H9 (cell line): ENCODE measurements at regions not wholly inside any gene's neighbourhood (a gene's known extent, or its start where the extent isn't known, plus 50 kb on each side); places are given as distances from the start of the nearest gene placed in this dataset.

Experiments
- DNase-seq: peaks from one replicate; pipeline ENCODE4 v3.0.0-alpha.2; 2017
- H2AFZ ChIP-seq: one replicate; pipeline ENCODE4 v1.6.1; 2013; ENCODE audit warnings: mild to moderate bottlenecking, low read length, control low read depth, moderate library complexity
- H2AK5ac ChIP-seq: 2 replicates; pipeline ENCODE4 v1.6.1; 2013; ENCODE audit warnings: low read length, control low read depth, mixed read lengths; ENCODE audit not compliant: insufficient read length
- H2BK120ac ChIP-seq: one replicate; pipeline ENCODE4 v1.6.1; 2013; ENCODE audit warnings: low read depth, mild to moderate bottlenecking, low read length, control low read depth, inconsistent platforms; ENCODE audit not compliant: poor library complexity, severe bottlenecking
- H2BK12ac ChIP-seq: 2 replicates; pipeline ENCODE4 v1.6.1; 2013; ENCODE audit warnings: low read length, control low read depth, mixed read lengths, low read depth; ENCODE audit not compliant: insufficient read length
- H2BK15ac ChIP-seq: 2 replicates; pipeline ENCODE4 v1.6.1; 2013; ENCODE audit warnings: low read depth, low read length, control low read depth
- H2BK20ac ChIP-seq: one replicate; pipeline ENCODE4 v1.6.1; 2013; ENCODE audit warnings: low read depth, mild to moderate bottlenecking, low read length, control low read depth, inconsistent platforms; ENCODE audit not compliant: poor library complexity, severe bottlenecking
- H2BK5ac ChIP-seq: 2 replicates; pipeline ENCODE4 v1.6.1; 2013; ENCODE audit warnings: low read length, control low read depth, mixed read lengths; ENCODE audit not compliant: insufficient read length
- H3K14ac ChIP-seq: 2 replicates; pipeline ENCODE4 v1.6.1; 2013; ENCODE audit warnings: low read length, control low read depth; ENCODE audit not compliant: insufficient read depth
- H3K18ac ChIP-seq: 2 replicates; pipeline ENCODE4 v1.6.1; 2013; ENCODE audit warnings: low read depth, mild to moderate bottlenecking, mixed read lengths, low read length, control low read depth; ENCODE audit not compliant: insufficient read length
- H3K23ac ChIP-seq: 2 replicates; pipeline ENCODE4 v1.6.1; 2013; ENCODE audit warnings: low read length, control low read depth, mixed read lengths, low read depth; ENCODE audit not compliant: insufficient read length
- H3K23me2 ChIP-seq: 2 replicates; pipeline ENCODE4 v1.6.1; 2013; ENCODE audit warnings: low read depth, mild to moderate bottlenecking, mixed read lengths, low read length, control low read depth; ENCODE audit not compliant: insufficient read length, poor library complexity, severe bottlenecking
- H3K27ac ChIP-seq: 2 replicates; pipeline ENCODE4 v1.5.1; 2013; ENCODE audit warnings: low read length, control low read depth, mixed read lengths, low read depth; ENCODE audit not compliant: insufficient read length
- H3K27me3 ChIP-seq: 2 replicates; pipeline ENCODE4 v1.6.1; 2013; ENCODE audit warnings: low read length, control low read depth, inconsistent platforms; ENCODE audit not compliant: insufficient read depth
- H3K4ac ChIP-seq: 2 replicates; pipeline ENCODE4 v1.6.1; 2013; ENCODE audit warnings: low read depth, mild to moderate bottlenecking, control low read depth, inconsistent platforms, low read length, moderate library complexity
- H3K4me1 ChIP-seq: 2 replicates; pipeline ENCODE4 v1.6.1; 2013; ENCODE audit warnings: low read length, control low read depth, inconsistent platforms; ENCODE audit not compliant: insufficient read depth
- H3K4me2 ChIP-seq: 2 replicates; pipeline ENCODE4 v1.6.1; 2013; ENCODE audit warnings: low read length, control low read depth, mixed read lengths; ENCODE audit not compliant: insufficient read length, insufficient read depth
- H3K56ac ChIP-seq: 2 replicates; pipeline ENCODE4 v1.6.1; 2013; ENCODE audit warnings: low read depth, mild to moderate bottlenecking, mixed read lengths, low read length, control low read depth; ENCODE audit not compliant: insufficient read length
- H3K79me1 ChIP-seq: 2 replicates; pipeline ENCODE4 v1.6.1; 2013; ENCODE audit warnings: low read depth, mild to moderate bottlenecking, moderate library complexity, low read length, control low read depth, inconsistent platforms; ENCODE audit not compliant: insufficient read depth, poor library complexity, severe bottlenecking
- H3K79me2 ChIP-seq: 2 replicates; pipeline ENCODE4 v1.6.1; 2013; ENCODE audit warnings: low read length, control low read depth, inconsistent platforms; ENCODE audit not compliant: insufficient read depth
- H3K9ac ChIP-seq: 2 replicates; pipeline ENCODE4 v1.6.1; 2013; ENCODE audit warnings: low read length, control low read depth, mixed read lengths; ENCODE audit not compliant: insufficient read length; ENCODE audit errors: extremely low read depth
- H3K9me3 ChIP-seq: one replicate; pipeline ENCODE4 v1.6.1; 2013; ENCODE audit warnings: low read depth, low read length, inconsistent platforms; ENCODE audit not compliant: control insufficient read depth
- H3T11ph ChIP-seq: one replicate; pipeline ENCODE4 v1.6.1; 2013; ENCODE audit warnings: mild to moderate bottlenecking, low read length, control low read depth, inconsistent platforms
- H4K20me1 ChIP-seq: one replicate; pipeline ENCODE4 v1.6.1; 2013; ENCODE audit not compliant: control insufficient read depth, insufficient read length, insufficient read depth
- H4K5ac ChIP-seq: 2 replicates; pipeline ENCODE4 v1.6.1; 2013; ENCODE audit warnings: low read depth, mild to moderate bottlenecking, mixed read lengths, low read length, control low read depth; ENCODE audit not compliant: insufficient read length
- H4K8ac ChIP-seq: replicated peaks from 2 replicates; pipeline ENCODE4 v1.6.1; 2013; ENCODE audit warnings: low read length, control low read depth, mixed read lengths, low read depth; ENCODE audit not compliant: insufficient read length
- H4K91ac ChIP-seq: 2 replicates; pipeline ENCODE4 v1.6.1; 2013; ENCODE audit warnings: low read depth, mild to moderate bottlenecking, moderate library complexity, mixed read lengths, low read length, control low read depth; ENCODE audit not compliant: insufficient read length
- H3K27ac Mint-ChIP-seq, 3 experiments: 2 replicates in 2 of 3; 3 replicates in 1 of 3; pipeline ENCODE4 v1.8.0; 2020 to 2021; ENCODE audit warnings: mixed read lengths in 3 of 3, mild to moderate bottlenecking in 1 of 3, moderate library complexity in 1 of 3
- H3K27me3 Mint-ChIP-seq: 2 replicates; pipeline ENCODE4 v1.8.0; 2021; ENCODE audit warnings: low read depth, mild to moderate bottlenecking, moderate library complexity, mixed read lengths
- H3K36me3 Mint-ChIP-seq, 3 experiments: 2 replicates in 2 of 3; 3 replicates in 1 of 3; pipeline ENCODE4 v1.8.0; 2020 to 2021; ENCODE audit warnings: low read depth in 3 of 3, mixed read lengths in 3 of 3; ENCODE audit not compliant: insufficient read depth in 1 of 3
- H3K4me1 Mint-ChIP-seq, 2 experiments: 2 replicates each; pipeline ENCODE4 v1.8.0; 2020; ENCODE audit warnings: mixed read lengths in 2 of 2
- H3K4me3 Mint-ChIP-seq, 2 experiments: 2 replicates in 1 of 2; 3 replicates in 1 of 2; pipeline ENCODE4 v1.8.0; 2020 to 2021; ENCODE audit warnings: mild to moderate bottlenecking in 2 of 2, mixed read lengths in 2 of 2, moderate library complexity in 1 of 2
- H3K9me3 Mint-ChIP-seq, 2 experiments: 2 replicates in 1 of 2; 3 replicates in 1 of 2; pipeline ENCODE4 v1.8.0; 2020; ENCODE audit warnings: mild to moderate bottlenecking in 2 of 2, mixed read lengths in 2 of 2, moderate library complexity in 1 of 2
- WGBS: extraction: QIAGEN DNeasy Blood & Tissue Kit; methylation state at CpG from one replicate; pipeline ENCODE4 v1.1.7; 2013; ENCODE audit warnings: missing lambda C conversion rate, low lambda C conversion rate, mixed read lengths; ENCODE audit not compliant: insufficient read length; ENCODE audit errors: extremely low coverage; 5-methylcytosine and 5-hydroxymethylcytosine counted together
- TF ChIP-seq, protein P1 (sequence below): fragments of 200-600 bp; sonication (generic); conservative IDR thresholded peaks from 3 replicates; pipeline ENCODE4 v1.8.0; 2021; ENCODE audit warnings: antibody characterized with exemption, mild to moderate bottlenecking

DNA sequence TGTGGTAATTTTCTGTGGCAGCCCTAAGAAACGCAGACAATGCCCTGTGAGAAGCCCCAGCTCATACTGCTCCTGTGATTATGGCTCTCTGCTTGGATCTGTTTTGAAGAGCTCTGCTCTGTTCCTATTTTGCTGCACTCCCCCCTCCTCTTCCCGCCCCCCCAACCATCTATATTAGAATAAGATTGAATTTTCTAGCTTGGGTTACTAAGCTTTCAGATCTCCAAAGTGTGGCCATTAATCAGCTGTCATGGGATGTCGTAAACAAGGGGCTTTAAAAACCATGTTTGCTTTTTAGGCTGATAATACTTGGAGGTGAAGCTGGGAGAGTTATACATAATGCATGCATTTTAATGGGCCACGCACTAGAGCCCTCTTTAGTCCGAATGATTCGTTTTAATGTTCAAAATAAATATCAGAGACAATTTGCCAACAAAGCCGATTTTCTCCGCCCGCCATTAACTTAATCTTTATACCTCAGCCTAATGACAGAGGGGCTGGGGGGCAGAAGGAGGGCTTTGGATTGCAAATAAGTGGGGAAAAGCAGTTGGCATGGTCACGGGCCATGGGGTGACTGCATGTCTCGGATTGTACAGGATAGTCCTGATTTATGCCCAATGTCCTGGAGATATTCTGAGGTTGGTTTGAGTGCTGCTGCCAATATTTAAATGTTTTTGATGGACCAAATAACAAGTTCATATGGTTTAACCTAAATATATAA lies 165.5 kb downstream of the RPS24 start:
- no peak overlapping the region for H3K23ac ChIP-seq
- no peaks in the 10 kb centered on the region for H4K20me1 ChIP-seq
- H3K79me2 ChIP-seq = no peaks in the 10 kb centered on the region
- H2AFZ ChIP-seq = no peak overlapping the region
- H2BK120ac ChIP-seq = no peak overlapping the region
- no peak overlapping the region for H2BK15ac ChIP-seq
- H3K4me2 ChIP-seq = no peak overlapping the region
- no CpG with 5 or more reads among the region's 11 CpGs for WGBS
- H2BK12ac ChIP-seq = no peak overlapping the region
- H3K4me1 Mint-ChIP-seq = peaks cover 3 to 4% of the 10 kb centered on the region in 2 experiments; a peak in 2 of 4 replicates
- H3K14ac ChIP-seq = no peak overlapping the region
- no peak overlapping the region for H3T11ph ChIP-seq
- H4K8ac ChIP-seq = no peak overlapping the region
- H3K36me3 Mint-ChIP-seq = no peaks in the 10 kb centered on the region
- TF ChIP-seq, protein P1, sequence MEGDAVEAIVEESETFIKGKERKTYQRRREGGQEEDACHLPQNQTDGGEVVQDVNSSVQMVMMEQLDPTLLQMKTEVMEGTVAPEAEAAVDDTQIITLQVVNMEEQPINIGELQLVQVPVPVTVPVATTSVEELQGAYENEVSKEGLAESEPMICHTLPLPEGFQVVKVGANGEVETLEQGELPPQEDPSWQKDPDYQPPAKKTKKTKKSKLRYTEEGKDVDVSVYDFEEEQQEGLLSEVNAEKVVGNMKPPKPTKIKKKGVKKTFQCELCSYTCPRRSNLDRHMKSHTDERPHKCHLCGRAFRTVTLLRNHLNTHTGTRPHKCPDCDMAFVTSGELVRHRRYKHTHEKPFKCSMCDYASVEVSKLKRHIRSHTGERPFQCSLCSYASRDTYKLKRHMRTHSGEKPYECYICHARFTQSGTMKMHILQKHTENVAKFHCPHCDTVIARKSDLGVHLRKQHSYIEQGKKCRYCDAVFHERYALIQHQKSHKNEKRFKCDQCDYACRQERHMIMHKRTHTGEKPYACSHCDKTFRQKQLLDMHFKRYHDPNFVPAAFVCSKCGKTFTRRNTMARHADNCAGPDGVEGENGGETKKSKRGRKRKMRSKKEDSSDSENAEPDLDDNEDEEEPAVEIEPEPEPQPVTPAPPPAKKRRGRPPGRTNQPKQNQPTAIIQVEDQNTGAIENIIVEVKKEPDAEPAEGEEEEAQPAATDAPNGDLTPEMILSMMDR = no peak
- H3K4me1 ChIP-seq = no peaks in the 10 kb centered on the region
- no peak overlapping the region for H4K91ac ChIP-seq
- no peaks in the 10 kb centered on the region for H3K9me3 ChIP-seq
- no peak overlapping the region for H2AK5ac ChIP-seq
- H3K79me1 ChIP-seq = no peaks in the 10 kb centered on the region
- no peak overlapping the region for H2BK20ac ChIP-seq
- no peak overlapping the region for H3K9ac ChIP-seq
- H4K5ac ChIP-seq = no peak overlapping the region
- no peaks in the 10 kb centered on the region for H3K9me3 Mint-ChIP-seq
- H3K56ac ChIP-seq = no peak overlapping the region
- no peaks in the 10 kb centered on the region for H3K27me3 ChIP-seq
- no peak overlapping the region for H3K27ac Mint-ChIP-seq
- no peak for DNase-seq
- no peaks in the 10 kb centered on the region; the same call in 1 of the 2 replicates for H3K27me3 Mint-ChIP-seq
- H3K27ac ChIP-seq = no peak overlapping the region
- no peak overlapping the region for H3K4me3 Mint-ChIP-seq
- no peak overlapping the region for H3K4ac ChIP-seq
- no peaks in the 10 kb centered on the region for H3K23me2 ChIP-seq
- H2BK5ac ChIP-seq = no peak overlapping the region
- no peak overlapping the region for H3K18ac ChIP-seq
